GM12872 (cell line): ENCODE measurements at regions not wholly inside any gene's neighbourhood (a gene's known extent, or its start where the extent isn't known, plus 50 kb on each side); places are given as distances from the start of the nearest gene placed in this dataset.

Experiments
- CTCF ChIP-seq: IDR thresholded peaks from 3 replicates; pipeline ENCODE4 v1.5.1; 2011; ENCODE audit warnings: low read depth, mild to moderate bottlenecking, low read length, moderate library complexity; ENCODE audit not compliant: insufficient read depth

- TF ChIP-seq CTCF = no peak
Observed at GRCh38 chr11:134893810-134894685, 482.0 kb upstream of the B3GAT1 start.

- no peak for TF ChIP-seq CTCF
Observed at GRCh38 chr11:134890446-134890845, 478.4 kb upstream of the B3GAT1 start.

GRCh38 chr11:134889832-134890231 lies 477.8 kb upstream of the B3GAT1 start:
- TF ChIP-seq CTCF = no peak

- TF ChIP-seq CTCF = no peak
Observed at GRCh38 chr11:134888821-134889220, 476.8 kb upstream of the B3GAT1 start.

- TF ChIP-seq CTCF = no peak
Observed at GRCh38 chr11:134887896-134888295, 475.9 kb upstream of the B3GAT1 start.

GRCh38 chr11:134883484-134883883 lies 471.4 kb upstream of the B3GAT1 start:
- TF ChIP-seq CTCF = no peak

GRCh38 chr11:134882671-134883297 lies 470.7 kb upstream of the B3GAT1 start:
- TF ChIP-seq CTCF = no peak
